Prostate gland (tissue), 2 donors: ENCODE measurements at regions not wholly inside any gene's neighbourhood (a gene's known extent, or its start where the extent isn't known, plus 50 kb on each side); places are given as distances from the start of the nearest gene placed in this dataset.

Source experiments
- POLR2A ChIP-seq: fragments of 450-650 bp; IDR thresholded peaks from one replicate; pipeline ENCODE4 v1.6.1; 2016; ENCODE audit warnings: antibody characterized with exemption, mild to moderate bottlenecking
- POLR2AphosphoS5 ChIP-seq: sonication (generic); formaldehyde crosslinking; IDR thresholded peaks from one replicate; pipeline ENCODE4 v1.6.1; 2017; ENCODE audit warnings: antibody characterized with exemption
- TF ChIP-seq, protein P1 (sequence below), 4 experiments: fragments of 200-600 bp in 2 of 4; fragments of 450-650 bp in 2 of 4; sonication (generic) in 2 of 4; IDR thresholded peaks; 1 replicate in 3 of 4; 2 replicates in 1 of 4; pipeline ENCODE4 v1.5.1; 2016 to 2019; ENCODE audit warnings: antibody characterized with exemption in 4 of 4, mild to moderate bottlenecking in 2 of 4, moderate library complexity in 2 of 4

DNA sequence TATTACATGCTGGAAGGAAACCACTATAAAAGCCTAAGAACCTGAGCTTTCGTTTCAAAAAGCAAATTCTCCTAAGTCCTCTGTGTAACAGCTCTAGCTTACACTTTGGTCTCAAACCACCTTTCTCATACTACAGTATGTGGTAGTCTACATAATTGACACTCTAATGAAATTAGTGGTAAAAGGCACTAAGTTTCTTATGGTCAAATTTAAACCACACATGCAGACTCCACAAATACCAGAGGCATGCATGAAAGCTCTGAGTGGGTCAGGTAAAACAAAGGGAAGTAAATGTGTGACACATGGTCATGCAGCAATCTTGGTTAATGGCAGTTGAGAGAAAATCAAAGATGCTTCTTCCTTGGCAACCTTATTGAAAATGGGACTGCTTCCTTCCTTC is 187.8 kb downstream of the CCNG2 start:
- no peak for TF ChIP-seq POLR2A
- TF ChIP-seq, protein P1, sequence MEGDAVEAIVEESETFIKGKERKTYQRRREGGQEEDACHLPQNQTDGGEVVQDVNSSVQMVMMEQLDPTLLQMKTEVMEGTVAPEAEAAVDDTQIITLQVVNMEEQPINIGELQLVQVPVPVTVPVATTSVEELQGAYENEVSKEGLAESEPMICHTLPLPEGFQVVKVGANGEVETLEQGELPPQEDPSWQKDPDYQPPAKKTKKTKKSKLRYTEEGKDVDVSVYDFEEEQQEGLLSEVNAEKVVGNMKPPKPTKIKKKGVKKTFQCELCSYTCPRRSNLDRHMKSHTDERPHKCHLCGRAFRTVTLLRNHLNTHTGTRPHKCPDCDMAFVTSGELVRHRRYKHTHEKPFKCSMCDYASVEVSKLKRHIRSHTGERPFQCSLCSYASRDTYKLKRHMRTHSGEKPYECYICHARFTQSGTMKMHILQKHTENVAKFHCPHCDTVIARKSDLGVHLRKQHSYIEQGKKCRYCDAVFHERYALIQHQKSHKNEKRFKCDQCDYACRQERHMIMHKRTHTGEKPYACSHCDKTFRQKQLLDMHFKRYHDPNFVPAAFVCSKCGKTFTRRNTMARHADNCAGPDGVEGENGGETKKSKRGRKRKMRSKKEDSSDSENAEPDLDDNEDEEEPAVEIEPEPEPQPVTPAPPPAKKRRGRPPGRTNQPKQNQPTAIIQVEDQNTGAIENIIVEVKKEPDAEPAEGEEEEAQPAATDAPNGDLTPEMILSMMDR (IDR thresholded peaks at IDR 0.05), result no peak
- no peak for TF ChIP-seq POLR2AphosphoS5
